HAP-1 (cell line): ENCODE measurements at regions not wholly inside any gene's neighbourhood (a gene's known extent, or its start where the extent isn't known, plus 50 kb on each side); places are given as distances from the start of the nearest gene placed in this dataset.

Experiments
- DNase-seq, 2 experiments: peaks; one replicate each; pipeline ENCODE4 v3.0.0-alpha.2; 2016 to 2020; ENCODE audit warnings: low spot score in 2 of 2
- H3K27me3 ChIP-seq: fragments of 250-450 bp; sonication (Bioruptor Pico); 2 replicates; pipeline ENCODE4 v1.5.1; 2020; ENCODE audit warnings: low read depth, mild to moderate bottlenecking, moderate library complexity
- H3K36me3 ChIP-seq: fragments of 250-450 bp; sonication (Bioruptor Pico); replicated peaks from 2 replicates; pipeline ENCODE4 v1.5.1; 2020; ENCODE audit warnings: mild to moderate bottlenecking
- H3K4me1 ChIP-seq: fragments of 250-450 bp; sonication (Bioruptor Pico); 2 replicates; pipeline ENCODE4 v1.5.1; 2020; ENCODE audit warnings: mild to moderate bottlenecking
- H3K4me3 ChIP-seq: fragments of 250-450 bp; sonication (Bioruptor Pico); 2 replicates; pipeline ENCODE4 v1.5.1; 2020; ENCODE audit warnings: mild to moderate bottlenecking, moderate library complexity
- H3K9me3 ChIP-seq: fragments of 250-450 bp; sonication (Bioruptor Pico); 2 replicates; pipeline ENCODE4 v1.5.1; 2020; ENCODE audit warnings: mild to moderate bottlenecking, moderate library complexity
- in situ Hi-C: fragments of 300-500 bp; cut with MboI; formaldehyde crosslinking; loops from 3 replicates; pipeline ENCODE4 v1.14.3; 2020; ENCODE audit warnings: low sequenced_read_pairs, inconsistent platforms, mixed read lengths

GRCh38 chr7:88465600-88465999 lies 158.9 kb upstream of the STEAP4 start:
- no peak for DNase-seq
- Histone ChIP-seq H3K4me3 (no peak overlapping the region), H3K9me3 (no peaks in the 10 kb centered on the region), H3K4me1 (0 out of 2 replicates have a peak, but pooled peaks cover 5% of the 10 kb centered on the region), H3K27me3 (no peaks in the 10 kb centered on the region), H3K36me3 (no peaks in the 10 kb centered on the region)
- in situ Hi-C loops: no loop called here

GRCh38 chr7:88462799-88463198 lies 156.1 kb upstream of the STEAP4 start:
- Histone ChIP-seq H3K4me3 (no peak overlapping the region), H3K9me3 (no peaks in the 10 kb centered on the region), H3K4me1 (peaks cover 10% of the 10 kb centered on the region; the same call in 1 of the 2 replicates), H3K36me3 (no peaks in the 10 kb centered on the region), H3K27me3 (no peaks in the 10 kb centered on the region)
- no peak for DNase-seq
- in situ Hi-C loops: no loop called here

- no peaks in the 10 kb centered on the region for H3K27me3 ChIP-seq
- no peak for DNase-seq
- H3K4me1 ChIP-seq: peaks cover 4% of the 10 kb centered on the region; the same call in 1 of the 2 replicates
- no peaks in the 10 kb centered on the region for H3K36me3 ChIP-seq
- in situ Hi-C loops: no loop called here
- no peak overlapping the region for H3K4me3 ChIP-seq
- H3K9me3 ChIP-seq: no peaks in the 10 kb centered on the region
These were observed 154.0 kb upstream of the STEAP4 start for GRCh38 chr7:88460650-88461049.

GRCh38 chr7:88458946-88459345 lies 152.3 kb upstream of the STEAP4 start:
- Histone ChIP-seq H3K9me3 (no peaks in the 10 kb centered on the region), H3K36me3 (no peaks in the 10 kb centered on the region), H3K4me3 (no peak overlapping the region), H3K27me3 (no peaks in the 10 kb centered on the region), H3K4me1 (peaks cover 11% of the 10 kb centered on the region; the same call in 1 of the 2 replicates)
- in situ Hi-C loops: no loop called here
- no peak for DNase-seq

- no peak for DNase-seq
- no peak overlapping the region for H3K4me3 ChIP-seq
- H3K4me1 ChIP-seq: peaks cover 18% of the 10 kb centered on the region
- no peaks in the 10 kb centered on the region for H3K9me3 ChIP-seq
- in situ Hi-C loops: no loop called here
- H3K36me3 ChIP-seq: no peaks in the 10 kb centered on the region
- no peaks in the 10 kb centered on the region for H3K27me3 ChIP-seq
These were observed 151.6 kb upstream of the STEAP4 start for GRCh38 chr7:88458279-88458678.

- no peaks in the 10 kb centered on the region for H3K36me3 ChIP-seq
- no peak overlapping the region for H3K4me3 ChIP-seq
- no peaks in the 10 kb centered on the region for H3K27me3 ChIP-seq
- peaks cover 26% of the 10 kb centered on the region for H3K4me1 ChIP-seq
- DNase-seq: no peak
- in situ Hi-C loops: no loop called here
- H3K9me3 ChIP-seq: no peaks in the 10 kb centered on the region
These were observed 150.6 kb upstream of the STEAP4 start for GRCh38 chr7:88457320-88457719.

- no peak overlapping the region for H3K4me3 ChIP-seq
- in situ Hi-C loops: no loop called here
- no peaks in the 10 kb centered on the region for H3K27me3 ChIP-seq
- H3K36me3 ChIP-seq: no peaks in the 10 kb centered on the region
- H3K4me1 ChIP-seq: peaks cover 34% of the 10 kb centered on the region
- DNase-seq: no peak
- H3K9me3 ChIP-seq: no peaks in the 10 kb centered on the region
These were observed 149.8 kb upstream of the STEAP4 start for GRCh38 chr7:88456490-88456889.

GRCh38 chr7:88455696-88456095 lies 149.0 kb upstream of the STEAP4 start:
- Histone ChIP-seq H3K4me1 (peaks cover 35% of the 10 kb centered on the region), H3K27me3 (no peaks in the 10 kb centered on the region), H3K4me3 (no peak overlapping the region), H3K36me3 (no peaks in the 10 kb centered on the region), H3K9me3 (no peaks in the 10 kb centered on the region)
- no peak for DNase-seq
- in situ Hi-C loops: no loop called here

- no peaks in the 10 kb centered on the region for H3K9me3 ChIP-seq
- H3K36me3 ChIP-seq: no peaks in the 10 kb centered on the region
- in situ Hi-C loops: no loop called here
- peaks cover 42% of the 10 kb centered on the region for H3K4me1 ChIP-seq
- H3K27me3 ChIP-seq: no peaks in the 10 kb centered on the region
- H3K4me3 ChIP-seq: no peak overlapping the region
- DNase-seq: peak in 1 of 2 experiments; percentile 33
These were observed 146.0 kb upstream of the STEAP4 start for GRCh38 chr7:88452646-88453045.

- in situ Hi-C loops: no loop called here
- DNase-seq: no peak
- H3K4me1 ChIP-seq: peaks cover 42% of the 10 kb centered on the region
- no peaks in the 10 kb centered on the region for H3K36me3 ChIP-seq
- no peaks in the 10 kb centered on the region for H3K9me3 ChIP-seq
- no peaks in the 10 kb centered on the region for H3K27me3 ChIP-seq
- no peak overlapping the region for H3K4me3 ChIP-seq
These were observed 144.2 kb upstream of the STEAP4 start for GRCh38 chr7:88450874-88451273.

- Histone ChIP-seq H3K4me1 (peaks cover 47% of the 10 kb centered on the region), H3K27me3 (no peaks in the 10 kb centered on the region), H3K4me3 (no peak overlapping the region), H3K9me3 (no peaks in the 10 kb centered on the region), H3K36me3 (no peaks in the 10 kb centered on the region)
- DNase-seq: peak in 1 of 2 experiments; percentile 34
- in situ Hi-C loops: no loop called here
These were observed 142.7 kb upstream of the STEAP4 start for GRCh38 chr7:88449410-88449809.

- in situ Hi-C loops: no loop called here
- H3K27me3 ChIP-seq: no peaks in the 10 kb centered on the region
- no peak for DNase-seq
These were observed 135.7 kb upstream of the STEAP4 start for GRCh38 chr7:88442413-88442812.

GRCh38 chr7:88437132-88437531 lies 130.4 kb upstream of the STEAP4 start:
- Histone ChIP-seq H3K4me1 (peaks cover 14% of the 10 kb centered on the region), H3K36me3 (no peaks in the 10 kb centered on the region), H3K9me3 (no peaks in the 10 kb centered on the region), H3K4me3 (no peak overlapping the region), H3K27me3 (no peaks in the 10 kb centered on the region)
- no peak for DNase-seq
- in situ Hi-C loops: no loop called here

More at GRCh38 chr7:88442413-88442812, 135.7 kb upstream of the STEAP4 start:
- Histone ChIP-seq H3K9me3 (no peaks in the 10 kb centered on the region), H3K4me1 (peaks cover 18% of the 10 kb centered on the region), H3K4me3 (no peak overlapping the region), H3K36me3 (no peaks in the 10 kb centered on the region)

- no peaks in the 10 kb centered on the region for H3K9me3 ChIP-seq
- no peaks in the 10 kb centered on the region for H3K27me3 ChIP-seq
- in situ Hi-C loops: no loop called here
- no peak for DNase-seq
- no peak overlapping the region for H3K4me3 ChIP-seq
- H3K36me3 ChIP-seq: no peaks in the 10 kb centered on the region
- peaks cover 7% of the 10 kb centered on the region for H3K4me1 ChIP-seq
These were observed 125.6 kb upstream of the STEAP4 start for GRCh38 chr7:88432301-88432700.

- H3K36me3 ChIP-seq: no peaks in the 10 kb centered on the region
- no peaks in the 10 kb centered on the region for H3K27me3 ChIP-seq
- no peak overlapping the region for H3K4me3 ChIP-seq
- peaks cover 7% of the 10 kb centered on the region for H3K4me1 ChIP-seq
- no peaks in the 10 kb centered on the region for H3K9me3 ChIP-seq
- in situ Hi-C loops: no loop called here
- no peak for DNase-seq
These were observed 125.2 kb upstream of the STEAP4 start for GRCh38 chr7:88431882-88432281.
